Panc1 (cell line): ENCODE measurements at regions not wholly inside any gene's neighbourhood (a gene's known extent, or its start where the extent isn't known, plus 50 kb on each side); places are given as distances from the start of the nearest gene placed in this dataset.

Experiments used
- REST ChIP-seq, 2 experiments: IDR thresholded peaks; 2 replicates each; pipeline ENCODE4 v1.6.1; 2011 to 2012; ENCODE audit warnings: low read depth in 2 of 2, control low read depth in 1 of 2, low read length in 1 of 2, mild to moderate bottlenecking in 1 of 2, moderate library complexity in 1 of 2; ENCODE audit not compliant: insufficient read depth in 1 of 2
- TF ChIP-seq, protein P1 (sequence below): fragments of 450-650 bp; IDR thresholded peaks from 2 replicates; pipeline ENCODE4 v1.5.1; 2017; ENCODE audit warnings: mild to moderate bottlenecking

DNA sequence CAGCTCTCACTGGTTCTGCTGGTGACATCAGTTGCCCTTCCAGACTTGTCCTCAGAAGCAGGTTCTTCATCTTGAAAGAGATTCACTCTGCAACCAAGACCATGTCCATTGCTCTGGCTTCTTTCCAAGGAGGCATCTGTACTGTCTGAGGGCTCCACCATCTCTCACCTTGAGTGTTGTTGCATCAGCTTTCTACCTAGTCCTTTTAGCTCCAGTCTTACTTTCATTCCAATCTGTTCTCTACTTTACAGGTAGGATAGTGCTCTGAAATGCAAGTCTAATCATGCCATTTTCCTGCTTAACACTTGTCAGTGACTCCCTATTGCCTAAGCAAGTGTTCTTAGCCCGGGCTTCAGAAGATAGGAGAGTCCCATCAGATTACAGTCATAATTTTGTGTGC lies 117.7 kb downstream of the EN1 start:
- TF ChIP-seq, protein P1, sequence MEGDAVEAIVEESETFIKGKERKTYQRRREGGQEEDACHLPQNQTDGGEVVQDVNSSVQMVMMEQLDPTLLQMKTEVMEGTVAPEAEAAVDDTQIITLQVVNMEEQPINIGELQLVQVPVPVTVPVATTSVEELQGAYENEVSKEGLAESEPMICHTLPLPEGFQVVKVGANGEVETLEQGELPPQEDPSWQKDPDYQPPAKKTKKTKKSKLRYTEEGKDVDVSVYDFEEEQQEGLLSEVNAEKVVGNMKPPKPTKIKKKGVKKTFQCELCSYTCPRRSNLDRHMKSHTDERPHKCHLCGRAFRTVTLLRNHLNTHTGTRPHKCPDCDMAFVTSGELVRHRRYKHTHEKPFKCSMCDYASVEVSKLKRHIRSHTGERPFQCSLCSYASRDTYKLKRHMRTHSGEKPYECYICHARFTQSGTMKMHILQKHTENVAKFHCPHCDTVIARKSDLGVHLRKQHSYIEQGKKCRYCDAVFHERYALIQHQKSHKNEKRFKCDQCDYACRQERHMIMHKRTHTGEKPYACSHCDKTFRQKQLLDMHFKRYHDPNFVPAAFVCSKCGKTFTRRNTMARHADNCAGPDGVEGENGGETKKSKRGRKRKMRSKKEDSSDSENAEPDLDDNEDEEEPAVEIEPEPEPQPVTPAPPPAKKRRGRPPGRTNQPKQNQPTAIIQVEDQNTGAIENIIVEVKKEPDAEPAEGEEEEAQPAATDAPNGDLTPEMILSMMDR: no peak
- TF ChIP-seq REST (IDR thresholded peaks at IDR 0.05; ENCODE audit: insufficient read depth in 1 of 2, low read depth in 2 of 2, low read length in 1 of 2): no peak
